HCT116 (cell line): ENCODE measurements at regions not wholly inside any gene's neighbourhood (a gene's known extent, or its start where the extent isn't known, plus 50 kb on each side); places are given as distances from the start of the nearest gene placed in this dataset.

Source experiments
- ATAC-seq: fragments of 200-7000 bp; cut with Tn5 transposase; 2 replicates; pipeline ENCODE4 v1.9.1; 2020; ENCODE audit warnings: mild to moderate bottlenecking, moderate library complexity
- BruUV-seq: library from RNA; stranded (reverse); fragments of 400-500 nt; replicated peaks from 2 replicates; lab custom pipeline; 2021; lab: Mats Ljungman, UMichigan
- CTCF ChIA-PET: fragments of 300-600 bp; sonication (Branson Sonifier 250); formaldehyde crosslinking; loops from one replicate; lab custom pipeline; 2021; ENCODE audit warnings: antibody characterized with exemption; lab: Charles Lee
- POLR2A ChIA-PET: fragments of 300-600, 350-600 bp; sonication (Branson Sonifier 250); formaldehyde crosslinking; loops from one replicate; lab custom pipeline; 2021; ENCODE audit warnings: antibody characterized with exemption; lab: Charles Lee
- RAD21 ChIA-PET, 2 experiments: fragments of 300-600 bp; sonication (Branson Sonifier 250); formaldehyde crosslinking; loops; one replicate each; lab custom pipeline; 2023; ENCODE audit warnings: low total read pairs in 2 of 2; ENCODE audit not compliant: uncharacterized antibody in 2 of 2, unreplicated experiment in 2 of 2, low non-redundant PET in 1 of 2; lab: Charles Lee
- DNase-seq: peaks from one replicate; pipeline ENCODE4 v3.0.0-alpha.2; 2010; ENCODE audit warnings: low read depth, low spot score
- H2AFZ ChIP-seq: fragments of 200-600 bp; shearing (Covaris generic), sonication (generic); 2 replicates; pipeline ENCODE4 v1.6.1; 2017; ENCODE audit warnings: low read depth, mixed run types, mixed read lengths, antibody characterized with exemption, low read length; ENCODE audit not compliant: poor library complexity, severe bottlenecking
- H3K27ac ChIP-seq: 2 replicates; pipeline ENCODE4 v1.5.1; 2012; ENCODE audit warnings: low read depth, low read length
- H3K27me3 ChIP-seq: fragments of 200-600 bp; sonication (generic); 2 replicates; pipeline ENCODE4 v1.6.1; 2016; ENCODE audit warnings: mixed run types, low read length, mixed read lengths; ENCODE audit not compliant: insufficient read depth
- H3K36me3 ChIP-seq, 2 experiments: fragments of 200-500 bp in 1 of 2; fragments of 200-600 bp in 1 of 2; sonication (Bioruptor generic) in 1 of 2; sonication (generic) in 1 of 2; 2 replicates each; pipeline versions ENCODE4 v1.5.1 to v1.6.1; 2014 to 2016; ENCODE audit warnings: low read length in 2 of 2, inconsistent platforms in 1 of 2, mixed read lengths in 1 of 2, mixed run types in 1 of 2; ENCODE audit not compliant: insufficient read depth in 2 of 2, control insufficient read depth in 1 of 2
- H3K4me1 ChIP-seq, 2 experiments: fragments of 200-600 bp in 1 of 2; sonication (generic) in 1 of 2; 2 replicates each; pipeline versions ENCODE4 v1.5.1 to v1.6.1; 2012 to 2017; ENCODE audit warnings: low read length in 2 of 2, inconsistent platforms in 1 of 2, mild to moderate bottlenecking in 1 of 2, mixed read lengths in 1 of 2, mixed run types in 1 of 2, moderate library complexity in 1 of 2; ENCODE audit not compliant: insufficient read depth in 2 of 2, control insufficient read depth in 1 of 2
- H3K4me2 ChIP-seq: fragments of 200-600 bp; sonication (generic); 2 replicates; pipeline ENCODE4 v1.6.1; 2017; ENCODE audit warnings: mixed run types, low read length, mixed read lengths
- H3K4me3 ChIP-seq, 2 experiments: fragments of 200-600 bp in 1 of 2; sonication (generic) in 1 of 2; replicated peaks in 1 of 2; 2 replicates each; pipeline ENCODE4 v1.5.1; 2011 to 2016; ENCODE audit warnings: low read length in 2 of 2, control low read depth in 1 of 2, low read depth in 1 of 2, mild to moderate bottlenecking in 1 of 2, mixed read lengths in 1 of 2, mixed run types in 1 of 2
- H3K79me2 ChIP-seq: fragments of 200-600 bp; sonication (generic); 2 replicates; pipeline ENCODE4 v1.6.1; 2017; ENCODE audit warnings: mild to moderate bottlenecking, mixed run types, low read length, moderate library complexity, mixed read lengths; ENCODE audit not compliant: insufficient read depth
- H3K9ac ChIP-seq: fragments of 200-600 bp; sonication (generic); 2 replicates; pipeline ENCODE4 v1.6.1; 2016; ENCODE audit warnings: low read length, mixed read lengths
- H3K9me2 ChIP-seq: fragments of 200-600 bp; sonication (generic), shearing (Covaris generic); 2 replicates; pipeline ENCODE4 v1.6.1; 2017; ENCODE audit warnings: mixed run types, mild to moderate bottlenecking, moderate library complexity; ENCODE audit not compliant: insufficient read depth
- H3K9me3 ChIP-seq, 2 experiments: fragments of 200-500 bp in 1 of 2; fragments of 200-600 bp in 1 of 2; sonication (Bioruptor generic) in 1 of 2; sonication (generic) in 1 of 2; 2 replicates each; pipeline ENCODE4 v1.6.1; 2014 to 2017; ENCODE audit warnings: low read length in 2 of 2, mixed read lengths in 2 of 2, inconsistent platforms in 1 of 2, low read depth in 1 of 2, mild to moderate bottlenecking in 1 of 2, mixed run types in 1 of 2, moderate library complexity in 1 of 2; ENCODE audit not compliant: control insufficient read depth in 1 of 2, insufficient read depth in 1 of 2
- H4K20me1 ChIP-seq: fragments of 200-600 bp; sonication (generic), shearing (Covaris generic); 2 replicates; pipeline ENCODE4 v1.6.1; 2017; ENCODE audit warnings: mixed run types, mild to moderate bottlenecking, moderate library complexity; ENCODE audit not compliant: insufficient read depth
- CEBPB ChIP-seq: IDR thresholded peaks from 2 replicates; pipeline ENCODE4 v1.6.1; 2012; ENCODE audit warnings: low read depth
- EGR1 ChIP-seq: IDR thresholded peaks from 2 replicates; pipeline ENCODE4 v1.6.1; 2012; ENCODE audit warnings: low read depth
- ELF1 ChIP-seq: IDR thresholded peaks from 2 replicates; pipeline ENCODE4 v1.6.1; 2012; ENCODE audit warnings: low read depth, borderline replicate concordance
- EZH2phosphoT487 ChIP-seq: fragments of 200-600 bp; IDR thresholded peaks from 2 replicates; pipeline ENCODE4 v1.6.1; 2018; ENCODE audit warnings: antibody characterized with exemption, borderline replicate concordance
- FOSL1 ChIP-seq: IDR thresholded peaks from 2 replicates; pipeline ENCODE4 v1.6.1; 2012; ENCODE audit warnings: low read depth
- JUND ChIP-seq: IDR thresholded peaks from 2 replicates; pipeline ENCODE4 v1.6.1; 2012
- POLR2A ChIP-seq: IDR thresholded peaks from 2 replicates; pipeline ENCODE4 v1.7.0; 2011; ENCODE audit warnings: borderline replicate concordance; ENCODE audit not compliant: insufficient read depth, insufficient read length; ENCODE audit errors: extremely low read depth
- POLR2AphosphoS5 ChIP-seq: IDR thresholded peaks from 2 replicates; pipeline ENCODE4 v1.6.1; 2011; ENCODE audit warnings: mild to moderate bottlenecking, low read depth, low read length, moderate library complexity
- RAD21 ChIP-seq: IDR thresholded peaks from 2 replicates; pipeline ENCODE4 v1.6.1; 2012; ENCODE audit warnings: low read depth, mild to moderate bottlenecking
- SIN3A ChIP-seq: IDR thresholded peaks from 2 replicates; pipeline ENCODE4 v1.6.1; 2012; ENCODE audit warnings: low read depth
- SP1 ChIP-seq: IDR thresholded peaks from 2 replicates; pipeline ENCODE4 v1.6.1; 2012; ENCODE audit warnings: low read depth
- TCF7L2 ChIP-seq: IDR thresholded peaks from 2 replicates; pipeline ENCODE4 v1.7.0; 2011; ENCODE audit warnings: borderline replicate concordance, inconsistent platforms; ENCODE audit not compliant: insufficient read depth, insufficient read length; ENCODE audit errors: extremely low read depth
- ZFX ChIP-seq: fragments of 450-650 bp; IDR thresholded peaks from 2 replicates; pipeline ENCODE4 v1.6.1; 2017
- intact Hi-C: fragments of 100-400 bp; cut with micrococcal nuclease; formaldehyde crosslinking; loops from 2 replicates; pipeline ENCODE4 v1.10.0; 2022
- TF ChIP-seq, protein P1 (sequence below): IDR thresholded peaks from 2 replicates; pipeline ENCODE4 v1.6.1; 2011; ENCODE audit warnings: mild to moderate bottlenecking, low read length, moderate library complexity; ENCODE audit not compliant: insufficient replicate concordance; ENCODE audit errors: extremely low read depth
- TF ChIP-seq, protein P2 (sequence below): IDR thresholded peaks from 2 replicates; pipeline ENCODE4 v1.6.1; 2012
- TF ChIP-seq, protein P3 (sequence below): IDR thresholded peaks from 2 replicates; pipeline ENCODE4 v1.6.1; 2012; ENCODE audit warnings: low read depth

DNA sequence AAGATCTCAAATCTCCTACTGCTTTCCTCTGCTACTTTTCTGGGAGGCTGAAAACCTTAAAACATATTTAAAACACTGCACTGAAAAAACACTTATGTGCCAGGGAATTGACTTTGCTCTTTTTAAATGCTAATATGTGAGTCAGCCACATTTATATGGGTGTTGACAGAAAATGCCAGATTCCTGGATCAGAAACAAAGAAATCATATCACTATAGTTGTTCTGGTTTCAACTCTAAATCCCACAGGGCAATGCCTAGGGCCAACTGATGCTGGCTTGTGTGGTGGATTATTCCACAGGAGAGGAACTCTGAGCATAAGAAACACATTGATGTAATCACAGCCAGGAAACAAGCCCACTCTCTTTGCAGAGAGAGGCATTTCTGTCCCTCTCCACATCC lies 1439.0 kb upstream of the SPRY2 start:
- no peaks in the 10 kb centered on the region; a peak in 1 of 4 replicates for H3K9me3 ChIP-seq
- ChIA-PET POLR2A (no interaction called here), CTCF (no interaction called here), RAD21 (no interaction called here)
- no peaks in the 10 kb centered on the region for H3K9me2 ChIP-seq
- H2AFZ ChIP-seq = no peak overlapping the region
- H3K36me3 ChIP-seq = no peaks in the 10 kb centered on the region
- H3K27me3 ChIP-seq = no peaks in the 10 kb centered on the region
- DNase-seq = no peak
- BruUV-seq = no TSS peak
- ATAC-seq = no peak
- no peak overlapping the region for H3K4me2 ChIP-seq
- no peaks in the 10 kb centered on the region for H3K4me1 ChIP-seq
- H3K27ac ChIP-seq = no peak overlapping the region
- intact Hi-C loops = no loop called here
- no peaks in the 10 kb centered on the region for H3K79me2 ChIP-seq
- no peak overlapping the region for H3K9ac ChIP-seq
- no peaks in the 10 kb centered on the region for H4K20me1 ChIP-seq
- no peak overlapping the region for H3K4me3 ChIP-seq
- TF ChIP-seq RAD21 = no peak
- TF ChIP-seq SP1 = no peak

DNA sequence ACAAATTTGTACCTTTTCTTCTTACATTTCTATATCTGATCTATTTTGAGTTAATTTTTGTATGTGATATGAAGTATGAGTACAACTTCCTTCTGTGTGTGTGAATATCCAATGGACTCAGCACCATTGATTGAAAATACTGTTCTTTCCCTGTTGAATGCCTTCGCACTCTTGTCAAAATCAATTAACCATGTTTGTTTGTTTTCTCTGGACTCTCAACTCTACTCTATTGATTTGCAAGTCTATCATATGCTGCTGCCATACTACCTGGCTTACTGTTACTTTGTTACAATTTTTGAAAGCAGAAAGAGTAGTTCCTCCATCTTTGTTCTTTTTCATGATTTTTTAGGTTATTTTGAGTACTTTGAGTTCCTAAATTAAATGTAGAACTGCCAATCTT lies 1437.4 kb upstream of the SPRY2 start:
- H3K27me3 ChIP-seq = no peaks in the 10 kb centered on the region
- H3K27ac ChIP-seq = no peak overlapping the region
- no peaks in the 10 kb centered on the region for H3K79me2 ChIP-seq
- no peak overlapping the region for H3K9ac ChIP-seq
- H2AFZ ChIP-seq = no peak overlapping the region
- no peak overlapping the region for H3K4me3 ChIP-seq
- intact Hi-C loops = no loop called here
- no peak overlapping the region for H3K4me2 ChIP-seq
- DNase-seq (no peak), ATAC-seq (no peak)
- BruUV-seq = no TSS peak
- RAD21 ChIA-PET = no interaction called here
- no peaks in the 10 kb centered on the region; a peak in 1 of 4 replicates for H3K9me3 ChIP-seq
- TF ChIP-seq TCF7L2 = no peak
- no peak for TF ChIP-seq CEBPB
- no peak for TF ChIP-seq JUND
- TF ChIP-seq, protein P1, sequence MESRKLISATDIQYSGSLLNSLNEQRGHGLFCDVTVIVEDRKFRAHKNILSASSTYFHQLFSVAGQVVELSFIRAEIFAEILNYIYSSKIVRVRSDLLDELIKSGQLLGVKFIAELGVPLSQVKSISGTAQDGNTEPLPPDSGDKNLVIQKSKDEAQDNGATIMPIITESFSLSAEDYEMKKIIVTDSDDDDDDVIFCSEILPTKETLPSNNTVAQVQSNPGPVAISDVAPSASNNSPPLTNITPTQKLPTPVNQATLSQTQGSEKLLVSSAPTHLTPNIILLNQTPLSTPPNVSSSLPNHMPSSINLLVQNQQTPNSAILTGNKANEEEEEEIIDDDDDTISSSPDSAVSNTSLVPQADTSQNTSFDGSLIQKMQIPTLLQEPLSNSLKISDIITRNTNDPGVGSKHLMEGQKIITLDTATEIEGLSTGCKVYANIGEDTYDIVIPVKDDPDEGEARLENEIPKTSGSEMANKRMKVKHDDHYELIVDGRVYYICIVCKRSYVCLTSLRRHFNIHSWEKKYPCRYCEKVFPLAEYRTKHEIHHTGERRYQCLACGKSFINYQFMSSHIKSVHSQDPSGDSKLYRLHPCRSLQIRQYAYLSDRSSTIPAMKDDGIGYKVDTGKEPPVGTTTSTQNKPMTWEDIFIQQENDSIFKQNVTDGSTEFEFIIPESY = no peak
- no peak for TF ChIP-seq POLR2A
- no peak for TF ChIP-seq ELF1
- TF ChIP-seq SIN3A = no peak
- TF ChIP-seq FOSL1 = no peak
- TF ChIP-seq, protein P2, sequence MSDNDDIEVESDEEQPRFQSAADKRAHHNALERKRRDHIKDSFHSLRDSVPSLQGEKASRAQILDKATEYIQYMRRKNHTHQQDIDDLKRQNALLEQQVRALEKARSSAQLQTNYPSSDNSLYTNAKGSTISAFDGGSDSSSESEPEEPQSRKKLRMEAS = no peak
- TF ChIP-seq EGR1 = no peak
- TF ChIP-seq SP1 = no peak
- no peak for TF ChIP-seq EZH2phosphoT487
- no peak for TF ChIP-seq POLR2AphosphoS5
- TF ChIP-seq RAD21 = no peak
- TF ChIP-seq ZFX = no peak
- TF ChIP-seq, protein P3, sequence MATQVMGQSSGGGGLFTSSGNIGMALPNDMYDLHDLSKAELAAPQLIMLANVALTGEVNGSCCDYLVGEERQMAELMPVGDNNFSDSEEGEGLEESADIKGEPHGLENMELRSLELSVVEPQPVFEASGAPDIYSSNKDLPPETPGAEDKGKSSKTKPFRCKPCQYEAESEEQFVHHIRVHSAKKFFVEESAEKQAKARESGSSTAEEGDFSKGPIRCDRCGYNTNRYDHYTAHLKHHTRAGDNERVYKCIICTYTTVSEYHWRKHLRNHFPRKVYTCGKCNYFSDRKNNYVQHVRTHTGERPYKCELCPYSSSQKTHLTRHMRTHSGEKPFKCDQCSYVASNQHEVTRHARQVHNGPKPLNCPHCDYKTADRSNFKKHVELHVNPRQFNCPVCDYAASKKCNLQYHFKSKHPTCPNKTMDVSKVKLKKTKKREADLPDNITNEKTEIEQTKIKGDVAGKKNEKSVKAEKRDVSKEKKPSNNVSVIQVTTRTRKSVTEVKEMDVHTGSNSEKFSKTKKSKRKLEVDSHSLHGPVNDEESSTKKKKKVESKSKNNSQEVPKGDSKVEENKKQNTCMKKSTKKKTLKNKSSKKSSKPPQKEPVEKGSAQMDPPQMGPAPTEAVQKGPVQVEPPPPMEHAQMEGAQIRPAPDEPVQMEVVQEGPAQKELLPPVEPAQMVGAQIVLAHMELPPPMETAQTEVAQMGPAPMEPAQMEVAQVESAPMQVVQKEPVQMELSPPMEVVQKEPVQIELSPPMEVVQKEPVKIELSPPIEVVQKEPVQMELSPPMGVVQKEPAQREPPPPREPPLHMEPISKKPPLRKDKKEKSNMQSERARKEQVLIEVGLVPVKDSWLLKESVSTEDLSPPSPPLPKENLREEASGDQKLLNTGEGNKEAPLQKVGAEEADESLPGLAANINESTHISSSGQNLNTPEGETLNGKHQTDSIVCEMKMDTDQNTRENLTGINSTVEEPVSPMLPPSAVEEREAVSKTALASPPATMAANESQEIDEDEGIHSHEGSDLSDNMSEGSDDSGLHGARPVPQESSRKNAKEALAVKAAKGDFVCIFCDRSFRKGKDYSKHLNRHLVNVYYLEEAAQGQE = no peak
- TF ChIP-seq, all 23 proteins: peak for 0
- no peaks in the 10 kb centered on the region for H3K4me1 ChIP-seq
- no peaks in the 10 kb centered on the region for H3K36me3 ChIP-seq
- no peaks in the 10 kb centered on the region for H3K9me2 ChIP-seq
- ChIA-PET POLR2A (no interaction called here), CTCF (no interaction called here)
- no peaks in the 10 kb centered on the region for H4K20me1 ChIP-seq
